ENCODE measurements at regions not wholly inside any gene's neighbourhood (a gene's known extent, or its start where the extent isn't known, plus 50 kb on each side); places are given as distances from the start of the nearest gene placed in this dataset.

DNA sequence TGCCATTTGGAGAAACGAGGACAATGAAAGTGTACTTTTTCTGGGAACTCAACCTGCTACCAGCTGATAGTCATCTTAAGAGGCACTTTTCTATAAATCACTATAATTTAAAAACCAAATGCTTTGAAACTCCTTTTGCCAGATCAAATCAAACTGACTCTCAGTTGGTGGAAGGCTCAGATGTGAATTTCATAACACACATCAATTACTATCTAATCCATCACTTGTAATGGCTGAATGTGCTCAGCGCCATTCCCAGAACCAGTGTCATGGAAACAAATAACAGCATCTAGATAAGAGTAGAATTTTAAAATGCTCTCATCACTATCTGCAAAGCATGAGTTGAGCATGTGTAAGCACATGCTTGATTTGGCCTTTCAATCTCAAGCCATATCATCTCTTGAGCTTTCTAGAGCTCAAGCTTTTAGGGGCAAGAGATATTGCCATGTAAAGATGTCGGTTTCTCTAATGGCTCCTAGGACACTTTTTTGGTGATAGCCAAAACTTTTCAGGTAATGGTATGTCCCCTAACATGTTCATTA, 223.1 kb upstream of the ACVR2A start:
- Histone ChIP-seq H3K4me1 (ENCODE audit: control insufficient read depth in 3 of 3, insufficient read depth in 3 of 3, low read length in 3 of 3) (no peaks in the 10 kb centered on the region), H3K9me3 (ENCODE audit: control insufficient read depth in 3 of 3, low read length in 3 of 3) (no peaks in the 10 kb centered on the region), H3K9ac (ENCODE audit: low read depth in 1 of 3, low read length in 3 of 3) (no peak overlapping the region), H3K27me3 (ENCODE audit: control insufficient read depth in 3 of 3, insufficient read depth in 3 of 3, low read length in 3 of 3) (no peaks in the 10 kb centered on the region), H3K4me3 (ENCODE audit: low read length in 3 of 3) (no peak overlapping the region), H3K36me3 (ENCODE audit: control insufficient read depth in 3 of 3, insufficient read depth in 3 of 3, low read length in 3 of 3) (no peaks in the 10 kb centered on the region), H3K27ac (ENCODE audit: low read depth, low read length) (no peak overlapping the region)

DNA sequence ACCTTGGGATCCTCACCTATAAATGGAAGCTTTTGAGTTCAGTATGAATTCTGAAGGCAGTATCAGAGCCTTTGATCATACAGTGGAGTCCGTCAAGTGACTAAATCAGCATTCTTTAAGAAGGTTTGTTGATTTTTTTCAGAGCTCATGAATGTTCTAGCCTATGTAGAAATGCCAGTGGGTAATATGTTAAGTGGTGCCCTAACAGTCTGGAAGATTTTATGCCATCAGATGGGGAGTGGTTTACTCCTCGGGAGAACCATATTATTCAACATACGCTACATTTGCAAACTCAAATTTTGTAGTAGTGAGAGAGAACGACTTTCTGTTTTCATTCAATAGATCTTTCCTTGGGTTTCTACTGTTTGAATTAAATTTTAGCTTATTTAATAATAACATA, 225.0 kb upstream of the ACVR2A start:
- H3K27ac ChIP-seq (ENCODE audit: low read depth, low read length) = no peak overlapping the region
- H3K4me1 ChIP-seq (ENCODE audit: control insufficient read depth in 3 of 3, insufficient read depth in 3 of 3, low read length in 3 of 3) = no peaks in the 10 kb centered on the region
- H3K4me3 ChIP-seq (ENCODE audit: low read length in 3 of 3) = no peak overlapping the region
- no peak overlapping the region for H3K9ac ChIP-seq (ENCODE audit: low read depth in 1 of 3, low read length in 3 of 3)
- H3K27me3 ChIP-seq (ENCODE audit: control insufficient read depth in 3 of 3, insufficient read depth in 3 of 3, low read length in 3 of 3) = no peaks in the 10 kb centered on the region
- no peaks in the 10 kb centered on the region for H3K9me3 ChIP-seq (ENCODE audit: control insufficient read depth in 3 of 3, low read length in 3 of 3)
- no peaks in the 10 kb centered on the region for H3K36me3 ChIP-seq (ENCODE audit: control insufficient read depth in 3 of 3, insufficient read depth in 3 of 3, low read length in 3 of 3)

DNA sequence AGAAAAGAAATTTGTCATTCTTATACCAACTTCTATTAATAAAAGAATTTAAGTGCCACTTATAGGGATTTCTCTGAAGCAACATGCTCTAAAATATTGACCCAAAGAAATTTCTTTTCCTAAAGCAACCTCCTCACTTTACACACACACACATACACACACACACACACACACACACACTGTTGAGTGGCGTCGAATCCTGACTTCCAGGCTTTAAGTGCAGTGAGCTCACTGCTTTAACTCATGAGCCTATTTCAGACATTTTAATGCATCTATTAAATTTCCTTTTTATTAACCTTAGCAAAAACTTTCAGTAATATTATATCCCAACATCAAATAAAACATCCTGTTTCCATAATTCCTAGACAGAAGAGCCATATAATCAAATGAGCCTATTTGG, 229.1 kb upstream of the ACVR2A start:
- Histone ChIP-seq H3K9ac (ENCODE audit: low read depth in 1 of 3, low read length in 3 of 3) (no peak overlapping the region), H3K27me3 (ENCODE audit: control insufficient read depth in 3 of 3, insufficient read depth in 3 of 3, low read length in 3 of 3) (no peaks in the 10 kb centered on the region), H3K27ac (ENCODE audit: low read depth, low read length) (no peak overlapping the region), H3K4me1 (ENCODE audit: control insufficient read depth in 3 of 3, insufficient read depth in 3 of 3, low read length in 3 of 3) (no peaks in the 10 kb centered on the region), H3K36me3 (ENCODE audit: control insufficient read depth in 3 of 3, insufficient read depth in 3 of 3, low read length in 3 of 3) (no peaks in the 10 kb centered on the region), H3K9me3 (ENCODE audit: control insufficient read depth in 3 of 3, low read length in 3 of 3) (no peaks in the 10 kb centered on the region), H3K4me3 (ENCODE audit: low read length in 3 of 3) (no peak overlapping the region)

DNA sequence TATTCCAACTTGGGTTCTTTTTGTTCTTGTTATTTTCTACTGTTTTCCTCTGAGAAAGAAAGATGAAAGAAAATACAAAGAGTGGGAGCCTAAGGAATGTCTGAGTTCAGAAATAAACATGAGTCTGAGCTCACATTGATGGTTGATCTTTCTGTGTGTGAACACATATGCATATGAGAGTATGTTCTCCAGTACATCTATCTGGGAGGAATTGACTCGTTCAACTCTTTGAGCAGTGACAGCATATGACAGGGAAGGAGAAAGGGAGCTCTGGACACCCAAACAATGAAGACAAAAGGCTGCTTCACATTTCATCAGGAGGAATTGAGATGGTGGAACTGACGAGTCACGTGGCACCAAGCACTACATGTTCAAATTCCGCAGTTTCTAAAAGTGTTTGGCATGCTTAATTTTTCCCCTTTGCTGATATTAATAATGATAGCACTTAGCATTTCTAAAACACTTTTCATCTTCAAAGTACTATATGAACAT, 229.8 kb upstream of the ACVR2A start:
- H3K9ac ChIP-seq (ENCODE audit: low read depth in 1 of 3, low read length in 3 of 3) = no peak overlapping the region
- H3K4me3 ChIP-seq (ENCODE audit: low read length in 3 of 3) = no peak overlapping the region
- no peak overlapping the region for H3K27ac ChIP-seq (ENCODE audit: low read depth, low read length)
- no peaks in the 10 kb centered on the region for H3K9me3 ChIP-seq (ENCODE audit: control insufficient read depth in 3 of 3, low read length in 3 of 3)
- no peaks in the 10 kb centered on the region for H3K4me1 ChIP-seq (ENCODE audit: control insufficient read depth in 3 of 3, insufficient read depth in 3 of 3, low read length in 3 of 3)
- no peaks in the 10 kb centered on the region for H3K36me3 ChIP-seq (ENCODE audit: control insufficient read depth in 3 of 3, insufficient read depth in 3 of 3, low read length in 3 of 3)
- no peaks in the 10 kb centered on the region for H3K27me3 ChIP-seq (ENCODE audit: control insufficient read depth in 3 of 3, insufficient read depth in 3 of 3, low read length in 3 of 3)

DNA sequence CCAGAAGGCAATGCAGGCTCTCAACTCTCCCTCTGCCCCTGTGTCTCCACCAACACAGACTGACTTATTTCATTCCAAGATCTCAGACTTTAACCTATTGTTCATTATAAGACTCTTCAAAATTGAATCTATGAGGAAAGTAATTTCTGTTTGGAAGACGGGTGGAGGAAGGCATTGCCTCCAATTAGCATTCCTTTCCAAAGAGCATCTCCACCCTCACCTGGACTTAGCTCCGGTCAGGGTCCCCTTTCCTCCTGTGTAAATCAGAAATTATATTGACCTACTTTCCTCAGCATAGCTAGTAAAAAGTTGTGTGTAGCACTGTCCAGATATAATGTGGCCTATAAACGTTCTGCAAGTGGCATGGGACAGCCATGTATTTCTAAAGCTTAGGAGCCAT, 230.4 kb upstream of the ACVR2A start:
- no peak overlapping the region for H3K9ac ChIP-seq (ENCODE audit: low read depth in 1 of 3, low read length in 3 of 3)
- no peaks in the 10 kb centered on the region for H3K9me3 ChIP-seq (ENCODE audit: control insufficient read depth in 3 of 3, low read length in 3 of 3)
- no peak overlapping the region for H3K4me3 ChIP-seq (ENCODE audit: low read length in 3 of 3)
- no peaks in the 10 kb centered on the region for H3K27me3 ChIP-seq (ENCODE audit: control insufficient read depth in 3 of 3, insufficient read depth in 3 of 3, low read length in 3 of 3)
- H3K27ac ChIP-seq (ENCODE audit: low read depth, low read length) = no peak overlapping the region
- no peaks in the 10 kb centered on the region for H3K4me1 ChIP-seq (ENCODE audit: control insufficient read depth in 3 of 3, insufficient read depth in 3 of 3, low read length in 3 of 3)
- H3K36me3 ChIP-seq (ENCODE audit: control insufficient read depth in 3 of 3, insufficient read depth in 3 of 3, low read length in 3 of 3) = no peaks in the 10 kb centered on the region

DNA sequence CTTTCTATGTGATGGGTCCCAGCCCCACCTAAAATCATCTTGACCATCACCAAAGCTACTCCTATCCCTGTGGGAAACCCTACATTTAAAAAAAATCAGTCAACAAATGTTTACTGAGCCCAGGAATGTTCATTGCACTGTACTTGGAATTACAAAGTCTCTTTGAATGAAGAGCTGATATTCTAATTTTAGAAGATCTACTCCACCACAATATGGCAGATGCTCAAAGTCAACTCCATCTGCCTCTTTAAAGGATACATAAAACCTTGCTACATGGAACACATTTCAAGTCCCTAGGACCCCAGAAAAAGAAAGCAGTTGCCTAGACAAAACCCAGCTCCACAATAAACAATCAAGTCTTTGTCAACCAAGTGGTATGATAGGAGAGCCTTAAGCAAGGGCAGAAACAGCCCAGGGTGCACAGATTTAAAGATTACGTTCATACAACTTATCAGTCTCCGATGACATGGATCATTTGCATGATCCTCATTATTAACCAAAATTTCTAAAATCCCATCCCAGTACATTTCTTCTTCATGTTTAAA, 234.3 kb upstream of the ACVR2A start:
- Histone ChIP-seq H3K9me3 (ENCODE audit: control insufficient read depth in 3 of 3, low read length in 3 of 3) (no peaks in the 10 kb centered on the region), H3K27me3 (ENCODE audit: control insufficient read depth in 3 of 3, insufficient read depth in 3 of 3, low read length in 3 of 3) (no peaks in the 10 kb centered on the region), H3K4me3 (ENCODE audit: low read length in 3 of 3) (no peak overlapping the region), H3K4me1 (ENCODE audit: control insufficient read depth in 3 of 3, insufficient read depth in 3 of 3, low read length in 3 of 3) (no peaks in the 10 kb centered on the region), H3K27ac (ENCODE audit: low read depth, low read length) (no peak overlapping the region), H3K9ac (ENCODE audit: low read depth in 1 of 3, low read length in 3 of 3) (no peak overlapping the region), H3K36me3 (ENCODE audit: control insufficient read depth in 3 of 3, insufficient read depth in 3 of 3, low read length in 3 of 3) (no peaks in the 10 kb centered on the region)

DNA sequence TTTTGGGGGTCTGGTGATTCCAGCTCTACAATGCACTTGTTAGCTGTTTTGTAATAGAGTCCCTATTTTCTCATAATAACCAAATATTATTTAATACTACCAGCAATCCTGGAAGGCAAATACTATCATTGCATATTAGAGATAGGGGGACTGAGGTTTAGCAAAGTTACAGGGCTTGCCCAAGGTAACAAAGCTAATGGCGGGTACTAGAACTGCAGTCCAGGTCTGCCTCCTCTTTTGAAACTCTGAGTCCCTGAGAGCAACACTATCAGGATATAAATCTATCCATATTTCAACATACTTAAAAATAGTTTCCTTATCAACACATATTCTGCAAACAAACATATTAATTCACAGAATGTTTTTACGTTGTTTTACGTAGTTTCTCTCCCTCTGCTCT, 235.5 kb upstream of the ACVR2A start:
- Histone ChIP-seq H3K36me3 (ENCODE audit: control insufficient read depth in 3 of 3, insufficient read depth in 3 of 3, low read length in 3 of 3) (no peaks in the 10 kb centered on the region), H3K4me3 (ENCODE audit: low read length in 3 of 3) (no peak overlapping the region)

DNA sequence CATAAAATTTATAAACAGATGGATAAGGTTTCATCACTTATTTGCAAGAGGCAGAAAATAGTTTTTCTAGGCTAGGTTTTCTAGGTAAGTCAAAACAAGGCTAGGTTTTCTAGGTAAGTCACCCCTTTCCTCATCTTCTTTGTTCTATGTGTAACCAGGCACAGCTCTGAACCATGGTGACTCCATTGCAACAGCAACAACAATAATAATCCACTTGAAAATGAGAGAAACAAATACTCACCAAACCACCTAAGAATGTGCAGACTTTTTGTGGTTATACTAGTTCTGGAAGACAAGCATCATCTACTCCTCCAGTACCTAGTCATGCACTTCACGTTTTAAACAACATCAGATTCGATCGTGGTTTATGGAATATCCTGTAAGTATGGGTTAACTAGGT, 237.4 kb upstream of the ACVR2A start:
- no peaks in the 10 kb centered on the region for H3K9me3 ChIP-seq (ENCODE audit: control insufficient read depth in 3 of 3, low read length in 3 of 3)
- H3K4me3 ChIP-seq (ENCODE audit: low read length in 3 of 3) = no peak overlapping the region
- no peaks in the 10 kb centered on the region for H3K4me1 ChIP-seq (ENCODE audit: control insufficient read depth in 3 of 3, insufficient read depth in 3 of 3, low read length in 3 of 3)
- H3K9ac ChIP-seq (ENCODE audit: low read depth in 1 of 3, low read length in 3 of 3) = no peak overlapping the region
- no peaks in the 10 kb centered on the region for H3K27me3 ChIP-seq (ENCODE audit: control insufficient read depth in 3 of 3, insufficient read depth in 3 of 3, low read length in 3 of 3)
- H3K36me3 ChIP-seq (ENCODE audit: control insufficient read depth in 3 of 3, insufficient read depth in 3 of 3, low read length in 3 of 3) = no peaks in the 10 kb centered on the region
- H3K27ac ChIP-seq (ENCODE audit: low read depth, low read length) = no peak overlapping the region

More for the DNA sequence above, 235.5 kb upstream of the ACVR2A start:
- H3K4me1 ChIP-seq (ENCODE audit: control insufficient read depth in 3 of 3, insufficient read depth in 3 of 3, low read length in 3 of 3) = no peaks in the 10 kb centered on the region
- H3K27me3 ChIP-seq (ENCODE audit: control insufficient read depth in 3 of 3, insufficient read depth in 3 of 3, low read length in 3 of 3) = no peaks in the 10 kb centered on the region
- no peak overlapping the region for H3K27ac ChIP-seq (ENCODE audit: low read depth, low read length)
- H3K9ac ChIP-seq (ENCODE audit: low read depth in 1 of 3, low read length in 3 of 3) = no peak overlapping the region
- H3K9me3 ChIP-seq (ENCODE audit: control insufficient read depth in 3 of 3, low read length in 3 of 3) = no peaks in the 10 kb centered on the region

DNA sequence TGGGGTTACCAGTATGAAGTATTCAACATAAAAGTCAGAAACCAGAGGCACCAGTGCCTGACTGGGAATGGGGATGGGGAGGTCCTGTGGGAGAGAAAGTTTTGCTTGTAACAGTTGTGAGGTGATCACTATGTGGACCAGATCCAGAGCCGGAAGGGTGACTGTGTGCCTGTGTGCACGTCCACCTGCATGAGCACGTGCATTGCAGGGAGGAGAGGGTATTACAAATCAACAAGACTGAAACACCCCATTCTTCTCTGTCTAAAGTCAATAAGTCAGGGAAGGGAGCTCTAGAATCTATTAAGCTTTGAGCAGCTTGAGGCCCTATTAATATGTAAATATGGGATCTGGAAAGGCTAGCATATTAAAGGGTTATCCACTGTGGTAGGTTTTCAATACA, 241.0 kb upstream of the ACVR2A start:
- Histone ChIP-seq H3K36me3 (ENCODE audit: control insufficient read depth in 3 of 3, insufficient read depth in 3 of 3, low read length in 3 of 3) (no peaks in the 10 kb centered on the region), H3K27ac (ENCODE audit: low read depth, low read length) (no peak overlapping the region)

DNA sequence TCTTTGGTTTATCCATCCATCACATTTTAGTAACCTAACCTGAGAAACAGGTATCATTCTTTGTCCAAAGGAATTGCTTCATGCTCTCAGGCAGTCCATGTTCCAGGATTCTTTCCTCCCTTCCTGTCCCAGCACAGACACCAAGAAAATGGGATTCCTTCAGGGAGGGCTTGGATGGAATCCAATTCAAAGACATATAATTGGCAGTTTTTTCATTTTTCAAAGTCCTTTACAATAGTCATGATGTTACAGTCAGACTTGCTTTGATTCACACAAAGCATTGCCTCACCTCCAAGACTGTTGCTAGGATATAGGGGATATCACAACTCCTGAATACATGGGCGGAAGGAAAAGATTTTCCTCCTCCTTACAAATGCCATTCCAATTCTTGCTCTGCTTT, 241.4 kb upstream of the ACVR2A start:
- H3K27me3 ChIP-seq (ENCODE audit: control insufficient read depth in 3 of 3, insufficient read depth in 3 of 3, low read length in 3 of 3) = no peaks in the 10 kb centered on the region
- no peaks in the 10 kb centered on the region for H3K9me3 ChIP-seq (ENCODE audit: control insufficient read depth in 3 of 3, low read length in 3 of 3)
- no peaks in the 10 kb centered on the region for H3K36me3 ChIP-seq (ENCODE audit: control insufficient read depth in 3 of 3, insufficient read depth in 3 of 3, low read length in 3 of 3)
- no peak overlapping the region for H3K27ac ChIP-seq (ENCODE audit: low read depth, low read length)
- H3K9ac ChIP-seq (ENCODE audit: low read depth in 1 of 3, low read length in 3 of 3) = no peak overlapping the region
- H3K4me1 ChIP-seq (ENCODE audit: control insufficient read depth in 3 of 3, insufficient read depth in 3 of 3, low read length in 3 of 3) = no peaks in the 10 kb centered on the region
- no peak overlapping the region for H3K4me3 ChIP-seq (ENCODE audit: low read length in 3 of 3)

More for the DNA sequence above, 241.0 kb upstream of the ACVR2A start:
- H3K9ac ChIP-seq (ENCODE audit: low read depth in 1 of 3, low read length in 3 of 3) = no peak overlapping the region
- H3K27me3 ChIP-seq (ENCODE audit: control insufficient read depth in 3 of 3, insufficient read depth in 3 of 3, low read length in 3 of 3) = no peaks in the 10 kb centered on the region
- H3K9me3 ChIP-seq (ENCODE audit: control insufficient read depth in 3 of 3, low read length in 3 of 3) = no peaks in the 10 kb centered on the region
- H3K4me3 ChIP-seq (ENCODE audit: low read length in 3 of 3) = no peak overlapping the region
- H3K4me1 ChIP-seq (ENCODE audit: control insufficient read depth in 3 of 3, insufficient read depth in 3 of 3, low read length in 3 of 3) = no peaks in the 10 kb centered on the region

All from skeletal muscle tissue (tissue), 3 donors.